A673 (cell line): ENCODE measurements at regions not wholly inside any gene's neighbourhood (a gene's known extent, or its start where the extent isn't known, plus 50 kb on each side); places are given as distances from the start of the nearest gene placed in this dataset.

ENCODE experiments used
- BruUV-seq: library from RNA; stranded (reverse); fragments of 400-500 nt; replicated peaks from 2 replicates; lab custom pipeline; 2021; lab: Mats Ljungman, UMichigan
- CTCF ChIA-PET: fragments of 300-600 bp; sonication (Branson Sonifier 250); formaldehyde crosslinking; loops from one replicate; lab custom pipeline; 2022; ENCODE audit warnings: antibody characterized with exemption; lab: Charles Lee
- POLR2A ChIA-PET: fragments of 300-600 bp; sonication (Branson Sonifier 250); formaldehyde crosslinking; loops from one replicate; lab custom pipeline; 2022; ENCODE audit warnings: antibody characterized with exemption; ENCODE audit not compliant: low non-redundant PET; lab: Charles Lee
- DNase-seq: peaks from one replicate; pipeline ENCODE4 v3.0.0-alpha.2; 2015; ENCODE audit warnings: low spot score
- H3K27ac ChIP-seq: fragments of 200-600 bp; sonication (generic); 2 replicates; pipeline ENCODE4 v1.5.1; 2016; ENCODE audit warnings: mixed run types, low read depth, mild to moderate bottlenecking, mixed read lengths, antibody characterized with exemption, low read length; ENCODE audit not compliant: poor library complexity, severe bottlenecking
- H3K27me3 ChIP-seq: fragments of 200-600 bp; sonication (generic); replicated peaks from 2 replicates; pipeline ENCODE4 v1.6.1; 2017; ENCODE audit warnings: mixed run types, low read depth, mild to moderate bottlenecking, mixed read lengths, antibody characterized with exemption, low read length; ENCODE audit not compliant: insufficient read depth, poor library complexity
- H3K36me3 ChIP-seq: fragments of 200-600 bp; sonication (generic); 2 replicates; pipeline ENCODE4 v1.6.1; 2016; ENCODE audit warnings: mixed run types, mild to moderate bottlenecking, mixed read lengths, antibody characterized with exemption, low read length; ENCODE audit not compliant: insufficient read depth, poor library complexity, severe bottlenecking
- H3K4me1 ChIP-seq: fragments of 200-600 bp; sonication (generic); 2 replicates; pipeline ENCODE4 v1.6.1; 2017; ENCODE audit warnings: mixed run types, mild to moderate bottlenecking, mixed read lengths, antibody characterized with exemption, low read length; ENCODE audit not compliant: insufficient read depth, poor library complexity, severe bottlenecking
- H3K4me3 ChIP-seq: fragments of 200-600 bp; sonication (generic); 2 replicates; pipeline ENCODE4 v1.5.1; 2016; ENCODE audit warnings: low read depth, mixed run types, mild to moderate bottlenecking, mixed read lengths, low read length; ENCODE audit not compliant: poor library complexity, severe bottlenecking
- H3K9me3 ChIP-seq: fragments of 200-600 bp; sonication (generic); 2 replicates; pipeline ENCODE4 v1.6.1; 2016; ENCODE audit warnings: mixed run types, low read depth, mild to moderate bottlenecking, mixed read lengths, antibody characterized with exemption, low read length; ENCODE audit not compliant: poor library complexity, severe bottlenecking
- CTCF ChIP-seq: fragments of 300-800, 200-600 bp; sonication (generic); conservative IDR thresholded peaks from 2 replicates; pipeline ENCODE4 v1.5.1; 2017; ENCODE audit warnings: low read depth, mild to moderate bottlenecking, antibody characterized with exemption, low read length, moderate library complexity, mixed read lengths
- EZH2 ChIP-seq: fragments of 200-600 bp; sonication (generic); IDR thresholded peaks from 2 replicates; pipeline ENCODE4 v1.6.1; 2017; ENCODE audit warnings: borderline replicate concordance, low read depth, mild to moderate bottlenecking, mixed read lengths, antibody characterized with exemption, low read length; ENCODE audit not compliant: poor library complexity, severe bottlenecking
- intact Hi-C: fragments of 100-400 bp; cut with micrococcal nuclease; formaldehyde crosslinking; loops from one replicate; pipeline ENCODE4 v1.10.0; 2022; ENCODE audit not compliant: unreplicated experiment

- intact Hi-C loops, result no loop called here
- no peak overlapping the region for H3K27ac ChIP-seq
- CTCF ChIA-PET, result no interaction called here
- no peaks in the 10 kb centered on the region for H3K27me3 ChIP-seq
- no peaks in the 10 kb centered on the region for H3K4me1 ChIP-seq
- no TSS peak for BruUV-seq
- POLR2A ChIA-PET, result no interaction called here
- no peak for DNase-seq
- no peak overlapping the region for H3K4me3 ChIP-seq
- H3K9me3 ChIP-seq, result no peaks in the 10 kb centered on the region
- TF ChIP-seq CTCF (no peak), EZH2 (no peak)
- no peaks in the 10 kb centered on the region for H3K36me3 ChIP-seq
Measured at GRCh38 chr1:181150842-181151241, 62.3 kb downstream of the IER5 start.

GRCh38 chr1:181151378-181152326 lies 63.2 kb downstream of the IER5 start:
- intact Hi-C loops, result no loop called here
- Histone ChIP-seq H3K9me3 (no peaks in the 10 kb centered on the region), H3K27me3 (no peaks in the 10 kb centered on the region), H3K27ac (no peak overlapping the region), H3K4me3 (no peak overlapping the region), H3K4me1 (no peaks in the 10 kb centered on the region), H3K36me3 (no peaks in the 10 kb centered on the region)
- BruUV-seq, result no TSS peak
- no peak for DNase-seq
- TF ChIP-seq EZH2, result no peak
- CTCF ChIA-PET, result no interaction called here
- POLR2A ChIA-PET, result no interaction called here

DNA sequence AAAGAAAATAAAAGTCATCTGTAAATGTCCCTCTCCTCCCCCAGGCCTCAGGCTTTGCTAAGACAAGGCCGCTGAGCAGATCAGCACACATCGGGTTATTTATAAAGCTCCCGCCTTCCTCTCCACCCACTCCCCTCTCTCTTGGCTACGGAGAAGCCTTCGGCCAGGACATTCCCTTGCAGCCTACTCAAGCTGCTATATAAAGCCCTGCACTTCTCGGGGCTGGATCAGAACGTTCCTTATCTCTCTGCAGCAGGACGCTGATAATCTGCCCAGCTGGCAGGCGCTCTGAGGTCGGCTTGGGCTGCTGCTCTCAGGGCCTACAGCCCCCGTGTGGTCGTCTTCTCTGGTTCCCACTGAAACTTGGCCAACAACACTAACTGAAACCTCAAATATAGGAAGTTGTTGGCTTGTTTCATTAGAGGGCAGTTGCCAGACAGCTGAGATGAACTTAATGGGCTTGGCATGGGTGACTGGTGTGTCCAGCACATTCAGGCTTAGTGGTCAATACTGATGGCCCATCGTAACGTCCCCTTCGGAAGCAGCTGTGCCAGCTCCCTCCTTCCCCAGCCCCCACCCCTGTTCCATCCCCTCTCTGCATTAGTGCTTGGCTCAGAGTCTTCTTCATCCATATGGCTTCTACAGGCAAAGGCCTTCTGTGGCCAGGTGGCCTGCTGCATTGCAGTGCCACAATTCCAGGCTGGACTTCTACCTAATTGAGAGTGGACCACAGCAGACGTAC lies 64.6 kb downstream of the IER5 start:
- Histone ChIP-seq H3K4me3 (no peak overlapping the region), H3K36me3 (no peaks in the 10 kb centered on the region), H3K9me3 (no peaks in the 10 kb centered on the region), H3K4me1 (no peaks in the 10 kb centered on the region), H3K27ac (no peak overlapping the region), H3K27me3 (no peaks in the 10 kb centered on the region)
- ChIA-PET CTCF (interaction anchor here (0.9 to 1.2 kb wide), 2 partner anchors 15 to 271 kb away, joined by 3 read pairs; no protein-coding TSS in a partner anchor), POLR2A (no interaction called here)
- DNase-seq, result no peak
- no TSS peak for BruUV-seq
- intact Hi-C loops, result no loop called here
- TF ChIP-seq CTCF (no peak), EZH2 (no peak)
